HG02763 (cell line): ENCODE measurements at regions not wholly inside any gene's neighbourhood (a gene's known extent, or its start where the extent isn't known, plus 50 kb on each side); places are given as distances from the start of the nearest gene placed in this dataset.
"Not testable (repeated sequence)": the region's sequence is repeated elsewhere in the genome, so short reads cannot be mapped to it uniquely, and the experiment has no call there.

Source experiments
- ATAC-seq: cut with Tn5 transposase; IDR thresholded peaks from one replicate; pipeline ENCODE4 v1.9.1; 2021; ENCODE audit warnings: mild to moderate bottlenecking, moderate library complexity; ENCODE audit not compliant: unreplicated experiment

GRCh38 chr3:44117239-44117638 lies 124.4 kb upstream of the TOPAZ1 start:
- ATAC-seq: no peak

GRCh38 chr3:44117736-44118135 lies 124.0 kb upstream of the TOPAZ1 start:
- no peak for ATAC-seq

DNA sequence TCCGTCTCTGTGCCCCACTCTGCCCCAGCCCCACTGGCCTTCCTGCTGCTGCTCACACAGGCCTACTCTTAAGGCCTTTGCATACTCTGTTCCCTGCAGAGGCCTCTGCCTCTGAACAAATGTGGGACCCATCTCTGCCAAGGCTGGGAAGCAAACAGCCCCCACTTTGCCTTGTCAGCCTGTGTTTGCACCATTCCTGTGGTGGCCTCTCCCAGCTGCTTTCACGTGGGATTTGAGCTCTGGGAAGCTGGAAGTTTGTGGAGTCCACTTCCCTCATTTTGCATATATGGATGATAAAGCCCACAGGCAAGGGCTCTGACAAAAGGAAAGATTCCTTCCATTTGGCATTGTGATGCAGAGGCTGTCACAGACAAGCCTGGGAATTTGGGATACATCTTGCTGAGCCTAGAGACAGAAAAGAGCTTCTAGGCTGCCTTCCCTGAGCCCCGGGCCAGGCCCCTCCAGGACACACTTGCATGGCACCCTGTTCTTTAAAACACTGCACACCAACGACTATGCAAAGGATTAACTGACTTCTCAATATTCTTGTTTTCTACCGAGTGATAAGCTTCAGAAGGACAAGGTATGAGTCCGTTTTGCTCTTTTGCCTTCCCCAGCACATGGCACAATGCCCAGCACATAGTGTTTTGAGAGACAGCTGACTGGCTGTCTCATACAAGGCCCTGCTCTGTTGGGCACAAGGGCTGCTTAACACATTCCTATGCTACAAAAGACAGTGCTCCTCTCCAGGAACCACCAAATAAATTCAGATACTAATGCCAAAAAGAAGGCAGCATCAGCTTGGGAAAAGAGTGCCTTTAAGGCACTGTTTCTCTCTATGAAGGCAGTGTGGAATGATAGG lies 120.7 kb upstream of the TOPAZ1 start:
- ATAC-seq: no peak

- ATAC-seq: no peak
Observed at GRCh38 chr3:44125246-44125645, 116.4 kb upstream of the TOPAZ1 start.

GRCh38 chr3:44125882-44126281 lies 115.8 kb upstream of the TOPAZ1 start:
- ATAC-seq: no peak

- no peak for ATAC-seq
Observed at GRCh38 chr3:44128057-44128775, 113.5 kb upstream of the TOPAZ1 start.

DNA sequence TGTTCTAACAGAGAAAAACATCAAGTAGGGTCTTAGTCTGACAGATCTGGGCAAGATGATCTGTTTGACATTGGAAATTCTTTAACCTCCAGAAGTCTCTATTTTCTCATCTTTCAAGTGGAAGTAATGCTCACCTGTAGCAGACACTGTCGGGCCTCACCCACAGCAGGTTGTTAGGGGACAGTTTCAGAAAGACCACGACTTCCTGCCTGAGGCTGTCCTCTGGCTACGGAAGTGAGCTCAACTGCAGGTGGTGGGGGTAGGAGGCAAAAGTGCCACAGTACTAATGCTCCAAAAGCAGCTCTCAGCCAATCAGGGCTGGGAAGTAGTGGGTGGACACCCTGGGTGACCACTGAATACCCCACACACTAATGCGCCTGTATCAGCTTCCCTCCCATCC lies 111.4 kb upstream of the TOPAZ1 start:
- ATAC-seq: no peak

DNA sequence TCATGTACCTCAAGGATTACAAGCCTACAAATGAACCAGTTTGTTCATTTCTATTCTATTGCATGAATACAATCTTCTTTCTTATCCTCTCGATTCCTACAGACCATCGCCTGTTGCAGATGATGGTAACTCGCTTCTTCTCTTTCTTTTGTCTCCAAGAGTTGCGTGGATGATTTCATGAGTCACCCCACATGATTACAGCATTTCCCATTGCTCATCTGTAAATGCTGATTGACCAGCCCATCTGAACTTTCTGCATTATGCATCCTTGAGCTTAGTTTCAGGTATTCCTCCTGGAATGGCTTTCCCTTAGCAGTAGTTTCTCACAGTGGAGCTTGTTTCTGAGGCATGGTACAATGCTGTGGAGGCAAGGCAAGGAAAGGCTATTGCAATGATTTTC lies 109.6 kb upstream of the TOPAZ1 start:
- no peak for ATAC-seq

DNA sequence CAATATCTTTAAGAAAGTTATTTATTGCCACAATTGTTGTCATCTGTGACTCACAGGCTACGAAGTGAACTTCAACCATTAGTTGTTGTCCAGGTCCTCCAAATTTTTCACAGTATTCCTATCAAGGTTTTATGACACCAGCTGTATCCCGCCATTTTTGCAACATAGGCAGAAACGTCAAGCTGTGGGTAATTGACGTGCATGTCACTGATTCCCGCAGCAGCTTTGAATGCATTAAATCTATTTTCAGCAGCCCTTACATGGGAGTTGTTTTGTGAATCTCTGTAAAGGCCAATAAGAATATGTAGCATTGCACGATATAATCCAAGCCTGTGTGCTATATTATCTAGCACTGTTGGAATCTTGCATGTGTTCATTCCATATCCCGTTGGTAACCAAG lies 109.1 kb upstream of the TOPAZ1 start:
- no peak for ATAC-seq

- no peak for ATAC-seq
Observed at GRCh38 chr3:44136421-44136820, 105.3 kb upstream of the TOPAZ1 start.

DNA sequence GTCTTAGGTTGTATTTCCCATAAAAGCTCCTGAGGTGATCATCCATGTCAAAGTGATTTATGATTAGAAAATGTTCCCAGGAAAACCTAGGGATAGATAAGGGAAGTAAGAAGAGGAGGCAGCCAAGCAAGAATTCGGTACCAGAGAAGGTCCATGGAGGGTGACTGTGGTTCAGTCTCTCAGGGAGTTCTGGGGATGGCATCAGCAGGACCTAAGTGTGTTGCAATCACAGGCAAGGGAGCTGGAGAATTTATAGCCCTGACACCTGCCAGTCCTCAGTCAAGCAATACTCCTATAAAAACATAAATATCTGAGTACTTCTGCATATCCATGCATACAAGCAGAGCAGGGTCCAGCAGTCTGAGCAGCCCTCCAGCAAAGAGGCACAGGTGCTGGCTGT lies 95.6 kb upstream of the TOPAZ1 start:
- no peak for ATAC-seq

DNA sequence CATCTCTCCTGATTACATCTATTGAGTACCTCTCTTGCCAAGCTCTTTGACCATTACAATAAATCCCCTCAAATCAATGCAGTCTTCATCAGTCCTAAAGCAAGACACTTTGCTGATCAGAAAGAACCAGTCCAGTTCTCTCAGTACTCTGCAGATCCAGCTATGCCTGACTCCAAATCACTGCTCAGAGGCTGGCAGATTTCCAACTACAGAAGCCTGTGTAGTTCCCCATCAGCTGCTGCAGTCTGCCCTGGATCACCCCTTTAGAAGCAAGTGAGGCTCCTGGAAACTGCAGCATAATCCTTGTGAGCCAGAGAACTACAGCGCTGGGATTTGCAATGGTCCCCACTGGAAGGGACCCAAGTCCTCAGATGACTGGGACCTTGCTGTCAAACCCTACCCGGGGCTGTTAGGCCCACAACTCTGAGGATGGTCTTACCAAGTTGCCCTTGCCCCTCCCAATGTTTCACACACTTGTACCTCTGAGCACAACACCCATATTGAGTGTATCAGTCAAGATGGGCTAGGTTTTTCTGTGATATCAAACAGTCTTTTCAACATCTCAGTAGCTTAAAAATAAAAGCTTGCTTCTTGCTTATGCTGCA lies 81.9 kb upstream of the TOPAZ1 start:
- ATAC-seq: no peak

- ATAC-seq: no peak
Observed at GRCh38 chr3:44160818-44161217, 80.9 kb upstream of the TOPAZ1 start.

DNA sequence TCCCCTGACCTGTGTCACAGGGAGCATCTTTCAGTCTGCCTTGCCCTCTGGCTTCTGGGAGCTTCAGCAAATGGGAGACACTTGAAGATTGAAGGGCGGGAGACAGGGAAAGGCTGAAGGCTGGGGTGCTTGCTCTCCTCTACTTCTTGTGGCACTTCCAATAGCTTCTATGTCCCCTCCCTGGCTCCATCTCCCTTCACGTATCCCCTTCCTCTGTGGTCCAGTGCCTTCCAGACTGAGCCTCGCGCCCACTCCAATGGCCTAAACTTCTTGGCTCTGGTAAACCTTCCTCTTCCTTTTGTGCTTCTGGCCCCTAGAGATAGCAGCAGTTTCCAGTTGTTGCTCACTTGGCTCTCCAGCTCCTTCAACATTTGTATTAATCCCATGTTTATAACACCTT lies 69.8 kb upstream of the TOPAZ1 start:
- ATAC-seq: no peak

DNA sequence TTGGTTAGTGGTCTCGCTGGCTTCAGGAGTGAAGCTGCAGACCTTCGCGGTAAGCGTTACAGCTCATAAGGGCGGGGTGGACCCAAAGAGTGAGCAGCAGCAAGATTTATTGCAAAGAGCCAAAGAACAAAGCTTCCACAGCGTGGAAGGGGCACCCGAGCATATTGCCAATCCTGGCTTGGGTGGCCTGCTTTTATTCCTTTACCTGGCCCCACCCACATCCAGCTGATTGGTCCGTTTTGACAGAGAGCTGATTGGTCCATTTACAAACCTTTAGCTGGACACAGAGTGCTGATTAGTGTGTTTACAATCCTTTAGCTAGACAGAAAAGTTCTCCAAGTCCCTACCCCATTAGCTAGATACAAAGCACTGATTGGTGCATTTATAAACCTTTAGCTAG lies 69.0 kb upstream of the TOPAZ1 start:
- not testable (repeated sequence) for ATAC-seq

GRCh38 chr3:44173263-44173662 lies 68.4 kb upstream of the TOPAZ1 start:
- ATAC-seq: no peak

- no peak for ATAC-seq
Observed at GRCh38 chr3:44175070-44175469, 66.6 kb upstream of the TOPAZ1 start.

DNA sequence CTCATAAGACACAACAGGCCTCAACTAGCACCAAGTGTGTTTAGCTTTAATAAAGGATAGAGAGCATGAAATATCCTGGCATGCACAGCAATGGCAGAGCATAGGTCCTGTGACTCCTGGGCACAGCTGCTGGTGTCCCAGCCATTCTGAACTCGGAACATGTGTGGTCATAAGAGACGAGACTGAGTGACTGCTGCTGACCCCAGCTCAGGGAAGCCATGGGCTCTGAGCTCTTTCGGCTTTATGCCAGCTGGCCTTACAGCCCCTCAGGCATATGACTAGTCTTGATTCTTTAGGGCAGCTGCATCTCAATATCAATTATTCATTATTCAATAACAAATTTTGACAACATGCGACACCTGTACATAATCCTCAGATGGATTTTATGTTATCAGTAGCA lies 62.4 kb upstream of the TOPAZ1 start:
- no peak for ATAC-seq

- no peak for ATAC-seq
Observed at GRCh38 chr3:44184319-44184953, 57.2 kb upstream of the TOPAZ1 start.

GRCh38 chr3:44185396-44185915 lies 56.2 kb upstream of the TOPAZ1 start:
- no peak for ATAC-seq

GRCh38 chr3:44186111-44186672 lies 55.5 kb upstream of the TOPAZ1 start:
- no peak for ATAC-seq
